ENCODE measurements at regions not wholly inside any gene's neighbourhood (a gene's known extent, or its start where the extent isn't known, plus 50 kb on each side); places are given as distances from the start of the nearest gene placed in this dataset.

GRCh38 chr1:224486801-224487583 lies 52.4 kb upstream of the WDR26 start:
- peaks cover 3% of the 10 kb centered on the region; the same call in 1 of the 2 replicates for H3K4me1 ChIP-seq
- H3K9me3 ChIP-seq: no peaks in the 10 kb centered on the region
- H3K36me3 ChIP-seq: no peaks in the 10 kb centered on the region
- DNase-seq: no peak
- no peak for TF ChIP-seq CTCF (IDR thresholded peaks at IDR 0.05; ENCODE audit: low read depth, low read length)
- no peaks in the 10 kb centered on the region for H3K27me3 ChIP-seq
- H3K4me3 ChIP-seq (ENCODE audit: low read depth, low read length): no peak overlapping the region

- H3K4me3 ChIP-seq (ENCODE audit: low read depth, low read length): no peak overlapping the region
- no peak for TF ChIP-seq CTCF (IDR thresholded peaks at IDR 0.05; ENCODE audit: low read depth, low read length)
- H3K4me1 ChIP-seq: peaks cover 3% of the 10 kb centered on the region; the same call in 1 of the 2 replicates
- no peak for DNase-seq
- no peaks in the 10 kb centered on the region for H3K36me3 ChIP-seq
- H3K9me3 ChIP-seq: no peaks in the 10 kb centered on the region
- H3K27me3 ChIP-seq: no peaks in the 10 kb centered on the region
Observed at GRCh38 chr1:224488806-224489499, 54.4 kb upstream of the WDR26 start.

GRCh38 chr1:224489534-224490365 lies 55.2 kb upstream of the WDR26 start:
- Histone ChIP-seq H3K4me3 (ENCODE audit: low read depth, low read length) (no peak overlapping the region), H3K9me3 (no peaks in the 10 kb centered on the region), H3K27me3 (no peaks in the 10 kb centered on the region), H3K36me3 (no peaks in the 10 kb centered on the region), H3K4me1 (peaks cover 3% of the 10 kb centered on the region; the same call in 1 of the 2 replicates)
- no peak for TF ChIP-seq CTCF (IDR thresholded peaks at IDR 0.05; ENCODE audit: low read depth, low read length)
- no peak for DNase-seq

GRCh38 chr1:224490549-224491537 lies 56.2 kb upstream of the WDR26 start:
- peaks cover 3% of the 10 kb centered on the region; the same call in 1 of the 2 replicates for H3K4me1 ChIP-seq
- no peaks in the 10 kb centered on the region for H3K36me3 ChIP-seq
- TF ChIP-seq CTCF (IDR thresholded peaks at IDR 0.05; ENCODE audit: low read depth, low read length): no peak
- DNase-seq: no peak
- no peaks in the 10 kb centered on the region for H3K9me3 ChIP-seq
- H3K4me3 ChIP-seq (ENCODE audit: low read depth, low read length): no peak overlapping the region
- H3K27me3 ChIP-seq: no peaks in the 10 kb centered on the region

- H3K4me3 ChIP-seq (ENCODE audit: low read depth, low read length): no peak overlapping the region
- H3K36me3 ChIP-seq: no peaks in the 10 kb centered on the region
- H3K9me3 ChIP-seq: no peaks in the 10 kb centered on the region
- no peak for DNase-seq
- H3K4me1 ChIP-seq: no peaks in the 10 kb centered on the region
- H3K27me3 ChIP-seq: no peaks in the 10 kb centered on the region
- TF ChIP-seq CTCF (IDR thresholded peaks at IDR 0.05; ENCODE audit: low read depth, low read length): no peak
Observed at GRCh38 chr1:224492015-224492414, 57.4 kb upstream of the WDR26 start.

Measured in BE2C (cell line).